ENCODE measurements at regions not wholly inside any gene's neighbourhood (a gene's known extent, or its start where the extent isn't known, plus 50 kb on each side); places are given as distances from the start of the nearest gene placed in this dataset.
"Not testable (repeated sequence)": the region's sequence is repeated elsewhere in the genome, so short reads cannot be mapped to it uniquely, and the experiment has no call there.

- Histone ChIP-seq H3K4me1 (no peaks in the 10 kb centered on the region), H3K9me3 (peaks cover 0 to 33% of the 10 kb centered on the region in 2 donors), H3K27ac (no peak overlapping the region), H3K36me3 (no peaks in the 10 kb centered on the region), H3K27me3 (no peaks in the 10 kb centered on the region), H3K4me3 (no peak overlapping the region)
- intact Hi-C loops (cut with DNase I) = no loop called here
- TF ChIP-seq CTCF (IDR thresholded peaks at IDR 0.05) = no peak
- ATAC-seq (no peak), DNase-seq (no peak)
These were observed 53.5 kb downstream of the FSCB start for GRCh38 chr14:44453433-44454171.

GRCh38 chr14:44450232-44450631 lies 56.9 kb downstream of the FSCB start:
- intact Hi-C loops (cut with DNase I); H3K27ac ChIP-seq; H3K36me3 ChIP-seq; H3K4me1 ChIP-seq; H3K4me3 ChIP-seq; H3K27me3 ChIP-seq; ATAC-seq; DNase-seq: not testable (repeated sequence)
- peaks cover 0 to 12% of the 10 kb centered on the region in 2 donors for H3K9me3 ChIP-seq

GRCh38 chr14:44449680-44450079 lies 57.4 kb downstream of the FSCB start:
- no peaks in the 10 kb centered on the region for H3K4me1 ChIP-seq
- ATAC-seq (no peak), DNase-seq (no peak)
- intact Hi-C loops (cut with DNase I) = no loop called here
- no peak for TF ChIP-seq CTCF (IDR thresholded peaks at IDR 0.05)
- peaks cover 0 to 9% of the 10 kb centered on the region in 2 donors for H3K9me3 ChIP-seq
- no peak overlapping the region for H3K4me3 ChIP-seq
- no peak overlapping the region for H3K27ac ChIP-seq
- no peaks in the 10 kb centered on the region for H3K36me3 ChIP-seq
- H3K27me3 ChIP-seq = no peaks in the 10 kb centered on the region

DNA sequence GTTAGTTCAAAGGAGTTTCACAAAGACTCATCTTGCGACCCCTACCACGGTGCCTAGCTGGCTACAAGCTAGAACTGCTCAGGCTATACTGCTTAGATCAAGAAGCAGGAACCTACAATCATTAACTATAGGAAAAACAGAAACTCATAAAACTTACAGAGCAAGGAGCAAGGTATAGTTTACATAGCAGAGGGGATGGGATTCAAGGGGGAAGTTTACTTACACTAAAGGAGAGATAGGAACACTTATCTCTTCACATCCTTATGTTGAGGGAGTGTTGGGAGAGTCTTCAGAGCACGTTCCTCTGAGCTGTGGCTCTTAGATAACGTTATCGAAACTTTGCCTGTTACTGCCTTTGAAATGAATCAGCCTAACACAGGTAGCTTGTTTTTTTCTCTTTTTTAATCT lies 58.1 kb downstream of the FSCB start:
- Histone ChIP-seq H3K4me1 (no peaks in the 10 kb centered on the region), H3K27me3 (no peaks in the 10 kb centered on the region), H3K36me3 (no peaks in the 10 kb centered on the region), H3K4me3 (no peak overlapping the region), H3K9me3 (peaks cover 0 to 9% of the 10 kb centered on the region in 2 donors), H3K27ac (no peak overlapping the region)
- intact Hi-C loops (cut with DNase I) = no loop called here
- ATAC-seq (no peak), DNase-seq (no peak)
- TF ChIP-seq CTCF (IDR thresholded peaks at IDR 0.05) = no peak

DNA sequence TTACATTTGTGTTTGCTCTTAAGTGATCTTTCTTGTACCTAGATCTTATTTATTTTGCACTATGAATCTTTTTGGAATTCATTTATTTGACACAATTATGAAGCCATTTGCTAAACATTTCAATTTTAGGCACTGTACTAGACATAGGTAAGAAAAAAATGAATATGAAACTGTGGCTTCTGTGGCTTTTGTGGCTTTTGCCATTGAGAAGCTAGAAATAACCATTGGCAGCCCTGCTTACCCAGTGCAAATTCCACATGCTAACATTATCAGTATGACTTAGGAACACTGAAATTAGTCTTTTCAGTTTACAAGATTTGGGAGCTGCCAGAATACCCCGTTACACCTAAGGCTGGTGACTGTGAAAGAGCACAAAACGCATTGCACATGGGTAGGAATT lies 60.1 kb downstream of the FSCB start:
- no peak for TF ChIP-seq CTCF (IDR thresholded peaks at IDR 0.05)
- Histone ChIP-seq H3K4me1 (no peaks in the 10 kb centered on the region), H3K36me3 (no peaks in the 10 kb centered on the region), H3K4me3 (no peak overlapping the region), H3K27ac (no peak overlapping the region), H3K9me3 (peaks cover 0 to 5% of the 10 kb centered on the region in 2 donors), H3K27me3 (no peaks in the 10 kb centered on the region)
- intact Hi-C loops (cut with DNase I) = no loop called here
- ATAC-seq = no peak
- no peak for DNase-seq

- H3K27me3 ChIP-seq = no peaks in the 10 kb centered on the region
- H3K36me3 ChIP-seq = no peaks in the 10 kb centered on the region
- intact Hi-C loops (cut with DNase I) = no loop called here
- no peaks in the 10 kb centered on the region for H3K4me1 ChIP-seq
- no peak for TF ChIP-seq CTCF (IDR thresholded peaks at IDR 0.05)
- H3K4me3 ChIP-seq = no peak overlapping the region
- H3K9me3 ChIP-seq = no peaks in the 10 kb centered on the region
- H3K27ac ChIP-seq = no peak overlapping the region
- DNase-seq (no peak), ATAC-seq (no peak)
These were observed 62.6 kb downstream of the FSCB start for GRCh38 chr14:44444454-44444853.
